ENCODE measurements at regions not wholly inside any gene's neighbourhood (a gene's known extent, or its start where the extent isn't known, plus 50 kb on each side); places are given as distances from the start of the nearest gene placed in this dataset.

DNA sequence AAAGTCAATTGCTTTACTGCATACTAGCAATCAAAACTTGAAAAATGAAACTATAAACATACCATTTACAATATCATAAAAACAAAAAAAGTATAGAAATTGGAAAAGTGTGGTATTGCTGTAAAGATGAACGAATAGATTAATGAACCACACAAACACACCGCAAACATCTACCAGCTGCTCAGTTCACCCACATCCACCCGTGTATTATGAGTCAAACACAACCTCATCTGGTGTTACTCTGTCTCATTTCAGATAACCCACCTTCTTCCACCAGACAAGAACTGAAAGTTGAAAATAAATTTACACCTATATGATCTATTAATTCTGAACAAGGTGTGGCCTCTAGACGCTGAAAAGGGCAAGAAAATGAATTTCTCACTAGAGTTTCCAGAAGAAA lies 53.3 kb downstream of the BLID start:
- Histone ChIP-seq H3K9me3 (peaks cover 35% of the 10 kb centered on the region), H4K20me1 (ENCODE audit: insufficient read depth) (no peaks in the 10 kb centered on the region), H3K4me3 (ENCODE audit: low read depth in 2 of 2, low read length in 1 of 2) (no peak overlapping the region), H3K4me1 (ENCODE audit: control insufficient read depth in 1 of 2, insufficient read depth in 2 of 2, low read depth in 1 of 2, low read length in 1 of 2) (peaks cover 0 to under 1% of the 10 kb centered on the region in 2 experiments; a peak in 1 of 4 replicates), H2AFZ (ENCODE audit: low read depth) (no peak overlapping the region), H3K27me3 (ENCODE audit: insufficient read depth) (no peaks in the 10 kb centered on the region), H3K4me2 (no peak overlapping the region), H3K9ac (no peak overlapping the region), H3F3A (replicated peaks; ENCODE audit: insufficient read depth) (peaks cover 48% of the 10 kb centered on the region), H3K9me2 (no peaks in the 10 kb centered on the region; the same call in 1 of the 2 replicates), H3K27ac (ENCODE audit: low read depth in 2 of 2, low read length in 1 of 2) (no peak overlapping the region), H3K79me2 (ENCODE audit: insufficient read depth) (no peaks in the 10 kb centered on the region), H3K36me3 (replicated peaks in 1 of 2; ENCODE audit: control insufficient read depth in 1 of 2, insufficient read depth in 2 of 2, low read length in 1 of 2) (peaks cover 21 to 80% of the 10 kb centered on the region in 2 experiments)
- CTCF ChIA-PET = no interaction called here
- TF ChIP-seq, protein P1, sequence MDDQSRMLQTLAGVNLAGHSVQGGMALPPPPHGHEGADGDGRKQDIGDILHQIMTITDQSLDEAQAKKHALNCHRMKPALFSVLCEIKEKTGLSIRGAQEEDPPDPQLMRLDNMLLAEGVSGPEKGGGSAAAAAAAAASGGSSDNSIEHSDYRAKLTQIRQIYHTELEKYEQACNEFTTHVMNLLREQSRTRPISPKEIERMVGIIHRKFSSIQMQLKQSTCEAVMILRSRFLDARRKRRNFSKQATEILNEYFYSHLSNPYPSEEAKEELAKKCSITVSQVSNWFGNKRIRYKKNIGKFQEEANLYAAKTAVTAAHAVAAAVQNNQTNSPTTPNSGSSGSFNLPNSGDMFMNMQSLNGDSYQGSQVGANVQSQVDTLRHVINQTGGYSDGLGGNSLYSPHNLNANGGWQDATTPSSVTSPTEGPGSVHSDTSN (IDR thresholded peaks at IDR 0.05) = no peak
- TF ChIP-seq MXI1 (IDR thresholded peaks at IDR 0.05; ENCODE audit: low read depth, low read length) (no peak), POLR2AphosphoS5 (IDR thresholded peaks at IDR 0.05; ENCODE audit: low read depth, low read length) (no peak), RFX5 (IDR thresholded peaks at IDR 0.05; ENCODE audit: low read length) (no peak), GATA2 (CRISPR knock-in tag; IDR thresholded peaks at IDR 0.05) (no peak), RCOR1 (IDR thresholded peaks at IDR 0.05; ENCODE audit: low read length) (no peak)
- POLR2A ChIA-PET = no interaction called here
- DNase-seq = no peak
- 90% methylated on average over 4 of the region's 4 CpGs for WGBS (ENCODE audit: low lambda C conversion rate)

DNA sequence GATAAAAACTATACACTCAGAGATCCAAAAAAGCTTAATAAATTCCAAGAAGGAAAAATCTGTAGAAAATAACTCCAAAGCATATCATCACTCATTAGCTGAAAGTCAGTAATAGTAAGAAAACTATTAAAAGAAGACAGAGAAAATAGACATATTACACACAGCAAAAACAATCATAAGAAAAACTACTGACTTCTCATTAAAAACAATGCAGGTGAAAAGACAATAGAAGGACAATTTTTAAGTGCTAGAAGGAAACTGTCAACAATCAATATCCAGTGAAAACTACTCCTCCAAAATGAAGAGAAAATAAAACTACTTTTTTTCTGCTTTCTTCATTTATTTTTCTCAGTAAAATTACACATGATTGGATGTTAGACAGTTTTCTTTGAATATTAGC lies 56.5 kb downstream of the BLID start:
- TF ChIP-seq GATA2 (CRISPR knock-in tag; IDR thresholded peaks at IDR 0.05) (no peak), CHD2 (IDR thresholded peaks at IDR 0.05; ENCODE audit: low read length, partially characterized antibody) (no peak), RCOR1 (IDR thresholded peaks at IDR 0.05; ENCODE audit: low read length) (no peak), RAD21 (IDR thresholded peaks at IDR 0.05; ENCODE audit: low read length) (no peak), MXI1 (IDR thresholded peaks at IDR 0.05; ENCODE audit: low read depth, low read length) (no peak), SIN3A (IDR thresholded peaks at IDR 0.05; ENCODE audit: borderline replicate concordance, low read depth, low read length) (no peak), RXRA (IDR thresholded peaks at IDR 0.05; ENCODE audit: borderline replicate concordance, low read depth) (no peak), TCF12 (IDR thresholded peaks at IDR 0.05) (no peak)
- H3K36me3 ChIP-seq (replicated peaks in 1 of 2; ENCODE audit: control insufficient read depth in 1 of 2, insufficient read depth in 2 of 2, low read length in 1 of 2) = peaks cover 36 to 85% of the 10 kb centered on the region in 2 experiments
- H3K9ac ChIP-seq = no peak overlapping the region
- ChIA-PET POLR2A (no interaction called here), CTCF (interaction anchor here (1.1 kb wide), 1 partner anchor 156 kb away, joined by 3 read pairs; no protein-coding TSS in a partner anchor)
- no peaks in the 10 kb centered on the region for H4K20me1 ChIP-seq (ENCODE audit: insufficient read depth)
- H3K4me2 ChIP-seq = no peak overlapping the region
- H3K27me3 ChIP-seq (ENCODE audit: insufficient read depth) = no peaks in the 10 kb centered on the region
- H3K79me2 ChIP-seq (ENCODE audit: insufficient read depth) = no peaks in the 10 kb centered on the region
- H3K4me3 ChIP-seq (ENCODE audit: low read depth in 2 of 2, low read length in 1 of 2) = no peak overlapping the region
- H3K9me3 ChIP-seq = peaks cover 40% of the 10 kb centered on the region
- no peak overlapping the region for H2AFZ ChIP-seq (ENCODE audit: low read depth)
- H3K9me2 ChIP-seq = no peaks in the 10 kb centered on the region; the same call in 1 of the 2 replicates
- no peak overlapping the region for H3K27ac ChIP-seq (ENCODE audit: low read depth in 2 of 2, low read length in 1 of 2)
- peaks cover 36% of the 10 kb centered on the region for H3F3A ChIP-seq (replicated peaks; ENCODE audit: insufficient read depth)
- no peaks in the 10 kb centered on the region; a peak in 1 of 4 replicates for H3K4me1 ChIP-seq (ENCODE audit: control insufficient read depth in 1 of 2, insufficient read depth in 2 of 2, low read depth in 1 of 2, low read length in 1 of 2)
- no peak for DNase-seq

DNA sequence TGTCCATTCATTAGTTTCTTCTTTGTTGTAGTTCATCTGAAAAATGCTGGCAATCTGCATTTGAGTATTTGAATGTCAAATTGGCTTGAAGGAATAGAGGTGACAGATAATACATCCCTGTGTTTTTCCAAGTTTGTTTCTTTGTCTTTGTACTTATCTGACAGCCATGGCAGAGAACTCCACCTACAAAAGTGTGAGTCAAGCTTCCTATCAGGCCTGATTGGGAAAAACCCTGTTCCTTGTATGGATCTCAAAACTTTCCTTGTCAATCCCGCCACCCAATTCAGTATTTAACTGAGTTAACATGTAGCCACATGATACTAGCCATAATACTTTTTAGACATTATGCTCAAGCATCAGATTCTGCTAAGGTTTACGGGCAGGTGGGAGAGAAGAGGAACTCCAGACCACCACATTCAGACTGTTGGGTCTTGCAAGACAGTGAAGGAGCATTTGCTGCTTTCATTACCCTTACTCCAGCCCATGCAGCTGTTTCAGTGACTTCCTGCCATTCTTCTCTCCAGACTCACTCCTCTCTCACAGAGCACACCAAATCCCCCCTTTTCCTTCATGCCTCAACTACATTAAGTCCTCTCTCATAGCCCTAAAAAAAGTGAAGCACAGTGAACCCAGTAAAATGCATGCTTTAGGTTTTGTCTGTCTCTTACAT lies 65.9 kb downstream of the BLID start:
- no peak overlapping the region for H3K27ac ChIP-seq (ENCODE audit: low read depth in 2 of 2, low read length in 1 of 2)
- TF ChIP-seq, protein P2, sequence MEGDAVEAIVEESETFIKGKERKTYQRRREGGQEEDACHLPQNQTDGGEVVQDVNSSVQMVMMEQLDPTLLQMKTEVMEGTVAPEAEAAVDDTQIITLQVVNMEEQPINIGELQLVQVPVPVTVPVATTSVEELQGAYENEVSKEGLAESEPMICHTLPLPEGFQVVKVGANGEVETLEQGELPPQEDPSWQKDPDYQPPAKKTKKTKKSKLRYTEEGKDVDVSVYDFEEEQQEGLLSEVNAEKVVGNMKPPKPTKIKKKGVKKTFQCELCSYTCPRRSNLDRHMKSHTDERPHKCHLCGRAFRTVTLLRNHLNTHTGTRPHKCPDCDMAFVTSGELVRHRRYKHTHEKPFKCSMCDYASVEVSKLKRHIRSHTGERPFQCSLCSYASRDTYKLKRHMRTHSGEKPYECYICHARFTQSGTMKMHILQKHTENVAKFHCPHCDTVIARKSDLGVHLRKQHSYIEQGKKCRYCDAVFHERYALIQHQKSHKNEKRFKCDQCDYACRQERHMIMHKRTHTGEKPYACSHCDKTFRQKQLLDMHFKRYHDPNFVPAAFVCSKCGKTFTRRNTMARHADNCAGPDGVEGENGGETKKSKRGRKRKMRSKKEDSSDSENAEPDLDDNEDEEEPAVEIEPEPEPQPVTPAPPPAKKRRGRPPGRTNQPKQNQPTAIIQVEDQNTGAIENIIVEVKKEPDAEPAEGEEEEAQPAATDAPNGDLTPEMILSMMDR (IDR thresholded peaks at IDR 0.05) = no peak
- TF ChIP-seq, protein P3, sequence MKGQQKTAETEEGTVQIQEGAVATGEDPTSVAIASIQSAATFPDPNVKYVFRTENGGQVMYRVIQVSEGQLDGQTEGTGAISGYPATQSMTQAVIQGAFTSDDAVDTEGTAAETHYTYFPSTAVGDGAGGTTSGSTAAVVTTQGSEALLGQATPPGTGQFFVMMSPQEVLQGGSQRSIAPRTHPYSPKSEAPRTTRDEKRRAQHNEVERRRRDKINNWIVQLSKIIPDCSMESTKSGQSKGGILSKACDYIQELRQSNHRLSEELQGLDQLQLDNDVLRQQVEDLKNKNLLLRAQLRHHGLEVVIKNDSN (IDR thresholded peaks at IDR 0.05; ENCODE audit: borderline replicate concordance, low read depth) = no peak
- TF ChIP-seq, protein P4, sequence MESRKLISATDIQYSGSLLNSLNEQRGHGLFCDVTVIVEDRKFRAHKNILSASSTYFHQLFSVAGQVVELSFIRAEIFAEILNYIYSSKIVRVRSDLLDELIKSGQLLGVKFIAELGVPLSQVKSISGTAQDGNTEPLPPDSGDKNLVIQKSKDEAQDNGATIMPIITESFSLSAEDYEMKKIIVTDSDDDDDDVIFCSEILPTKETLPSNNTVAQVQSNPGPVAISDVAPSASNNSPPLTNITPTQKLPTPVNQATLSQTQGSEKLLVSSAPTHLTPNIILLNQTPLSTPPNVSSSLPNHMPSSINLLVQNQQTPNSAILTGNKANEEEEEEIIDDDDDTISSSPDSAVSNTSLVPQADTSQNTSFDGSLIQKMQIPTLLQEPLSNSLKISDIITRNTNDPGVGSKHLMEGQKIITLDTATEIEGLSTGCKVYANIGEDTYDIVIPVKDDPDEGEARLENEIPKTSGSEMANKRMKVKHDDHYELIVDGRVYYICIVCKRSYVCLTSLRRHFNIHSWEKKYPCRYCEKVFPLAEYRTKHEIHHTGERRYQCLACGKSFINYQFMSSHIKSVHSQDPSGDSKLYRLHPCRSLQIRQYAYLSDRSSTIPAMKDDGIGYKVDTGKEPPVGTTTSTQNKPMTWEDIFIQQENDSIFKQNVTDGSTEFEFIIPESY (IDR thresholded peaks at IDR 0.05; ENCODE audit: borderline replicate concordance, low read depth) = no peak
- H3K4me3 ChIP-seq (ENCODE audit: low read depth in 2 of 2, low read length in 1 of 2) = no peak overlapping the region
- no peak overlapping the region for H3K9ac ChIP-seq
- 97% methylated on average over 2 of the region's 2 CpGs for WGBS (ENCODE audit: low lambda C conversion rate)
- no peaks in the 10 kb centered on the region for H3K27me3 ChIP-seq (ENCODE audit: insufficient read depth)
- ChIA-PET POLR2A (no interaction called here), CTCF (no interaction called here)
- H3K9me2 ChIP-seq = no peaks in the 10 kb centered on the region
- H3K4me1 ChIP-seq (ENCODE audit: control insufficient read depth in 1 of 2, insufficient read depth in 2 of 2, low read depth in 1 of 2, low read length in 1 of 2) = peaks cover 0 to 5% of the 10 kb centered on the region in 2 experiments; a peak in 1 of 4 replicates
- no peaks in the 10 kb centered on the region for H4K20me1 ChIP-seq (ENCODE audit: insufficient read depth)
- H3K79me2 ChIP-seq (ENCODE audit: insufficient read depth) = no peaks in the 10 kb centered on the region
- peaks cover 0 to 27% of the 10 kb centered on the region in 2 experiments for H3K36me3 ChIP-seq (replicated peaks in 1 of 2; ENCODE audit: control insufficient read depth in 1 of 2, insufficient read depth in 2 of 2, low read length in 1 of 2)
- no peaks in the 10 kb centered on the region for H3K9me3 ChIP-seq
- DNase-seq = no peak
- H2AFZ ChIP-seq (ENCODE audit: low read depth) = no peak overlapping the region
- H3K4me2 ChIP-seq = no peak overlapping the region
- H3F3A ChIP-seq (replicated peaks; ENCODE audit: insufficient read depth) = peaks cover 19% of the 10 kb centered on the region
